ENCODE measurements at regions not wholly inside any gene's neighbourhood (a gene's known extent, or its start where the extent isn't known, plus 50 kb on each side); places are given as distances from the start of the nearest gene placed in this dataset.
"Not testable (repeated sequence)": the region's sequence is repeated elsewhere in the genome, so short reads cannot be mapped to it uniquely, and the experiment has no call there.

DNA sequence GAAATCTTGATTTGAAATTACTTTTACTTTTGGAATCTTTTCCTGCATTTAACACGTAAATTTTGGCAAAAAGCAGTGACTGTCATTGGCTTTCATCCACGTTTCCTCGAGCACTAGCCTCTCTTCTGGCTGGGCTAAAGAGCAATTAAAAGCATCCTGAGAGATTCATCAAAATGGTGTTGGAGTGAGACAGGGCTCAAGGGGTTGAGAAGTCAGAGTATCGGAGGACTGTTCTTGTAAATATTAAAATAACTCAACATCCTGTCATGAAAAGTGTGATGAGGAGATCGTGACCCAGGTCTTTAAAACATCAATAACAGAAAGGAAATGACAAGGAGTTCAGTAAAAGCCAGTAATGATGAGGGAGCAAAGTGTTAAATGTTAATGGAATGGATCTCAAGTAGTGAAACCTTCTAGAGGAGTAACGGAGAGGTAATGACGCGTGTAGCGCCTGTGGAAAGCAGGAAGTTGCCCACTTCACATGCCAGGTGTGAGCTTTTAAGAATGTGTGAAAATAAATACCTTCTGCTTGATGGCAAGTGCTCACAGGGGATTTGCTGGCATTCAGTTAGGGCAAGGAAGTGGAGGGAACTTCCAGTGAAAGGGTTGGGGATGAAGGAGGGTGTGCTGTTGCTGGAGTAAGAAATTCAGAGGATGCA is 754.4 kb downstream of the ADCYAP1 start:
- no peak for DNase-seq (ENCODE audit: low read depth in 2 of 2)

GRCh38 chr18:1663879-1664705 is 759.4 kb downstream of the ADCYAP1 start:
- DNase-seq (ENCODE audit: low read depth in 2 of 2), result peak in 1 of 2 experiments; percentile 7

DNA sequence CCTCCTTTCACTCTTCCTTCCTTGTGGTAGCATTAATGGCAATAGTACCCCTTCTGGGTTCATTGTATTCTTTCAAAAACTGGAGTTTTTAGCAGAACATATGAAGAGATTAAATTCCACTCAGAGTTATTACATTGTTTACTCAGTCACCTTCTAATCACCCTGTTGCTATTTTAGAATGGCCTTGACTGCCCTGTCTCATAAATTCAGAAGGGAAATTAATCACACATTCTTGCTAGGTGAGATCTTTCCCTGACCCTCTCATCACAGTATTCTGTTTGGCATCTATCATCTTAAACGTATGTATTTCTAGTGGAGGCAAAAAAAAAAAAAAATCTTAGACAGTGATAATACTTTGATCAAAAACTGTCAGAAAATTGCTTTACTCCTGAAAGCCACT is 760.4 kb downstream of the ADCYAP1 start:
- no peak for DNase-seq (ENCODE audit: low read depth in 2 of 2)

DNA sequence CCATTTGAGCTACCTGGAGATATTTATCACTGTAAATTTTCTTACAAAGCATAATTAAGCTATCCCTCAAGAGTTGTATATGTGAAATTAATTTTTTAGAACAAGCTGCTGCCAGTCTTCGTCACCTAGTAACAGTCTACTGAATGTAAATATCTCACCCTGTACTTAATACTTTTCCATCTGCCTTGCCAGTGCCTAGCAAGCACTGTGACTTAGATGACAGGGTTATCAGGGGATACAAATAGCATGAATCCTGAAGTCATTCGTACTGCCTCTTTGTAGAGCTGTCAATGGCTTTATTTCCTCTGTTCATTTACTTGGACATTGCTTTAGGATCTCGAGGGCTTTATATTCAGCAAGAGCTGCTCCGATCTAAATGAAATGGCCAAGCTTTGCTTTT is 763.6 kb downstream of the ADCYAP1 start:
- DNase-seq (ENCODE audit: low read depth in 2 of 2), result no peak

DNA sequence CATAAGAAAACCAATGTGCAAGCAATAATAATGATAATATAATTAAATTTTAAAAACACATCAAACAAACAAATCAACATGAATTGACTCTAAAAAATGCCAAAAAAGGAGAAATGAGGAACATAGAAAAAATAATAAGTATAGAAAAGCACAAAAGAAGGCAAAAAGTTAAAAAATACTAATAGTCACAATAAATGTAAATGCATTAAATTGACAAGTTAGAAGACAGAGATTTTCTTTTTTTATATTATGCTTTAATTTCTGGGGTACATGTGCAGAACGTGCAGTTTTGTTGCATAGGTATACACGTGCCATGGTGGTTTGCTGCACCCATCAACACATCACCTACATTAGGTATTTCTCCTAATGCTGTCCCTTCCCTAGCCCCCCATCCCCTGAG is 767.0 kb downstream of the ADCYAP1 start:
- DNase-seq (ENCODE audit: low read depth in 2 of 2), result not testable (repeated sequence)

GRCh38 chr18:1676387-1676786 is 771.7 kb downstream of the ADCYAP1 start:
- no peak for DNase-seq (ENCODE audit: low read depth in 2 of 2)

- no peak for DNase-seq (ENCODE audit: low read depth in 2 of 2)
Observed at GRCh38 chr18:1680108-1680507, 775.4 kb downstream of the ADCYAP1 start.

DNA sequence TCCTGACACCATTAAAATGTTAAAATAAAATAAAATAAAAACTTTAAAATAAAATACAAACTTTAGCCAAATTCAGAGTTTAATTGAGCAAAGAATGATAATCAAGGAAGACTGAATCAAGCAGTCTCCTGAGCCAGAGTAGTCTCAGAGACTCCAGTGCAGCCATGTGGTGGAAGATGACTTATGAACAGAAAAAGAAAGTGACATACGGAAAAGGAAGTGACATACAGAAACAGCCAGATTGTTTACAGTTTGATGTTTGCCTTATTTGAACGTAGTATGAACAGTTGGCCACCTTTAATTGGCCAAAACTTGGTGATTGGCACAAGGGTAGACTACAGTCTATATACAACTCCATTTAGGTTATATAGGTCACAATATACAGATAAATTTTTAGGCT is 787.2 kb downstream of the ADCYAP1 start:
- no peak for DNase-seq (ENCODE audit: low read depth in 2 of 2)

GRCh38 chr18:1708006-1708405 is 803.3 kb downstream of the ADCYAP1 start:
- no peak for DNase-seq (ENCODE audit: low read depth in 2 of 2)

DNA sequence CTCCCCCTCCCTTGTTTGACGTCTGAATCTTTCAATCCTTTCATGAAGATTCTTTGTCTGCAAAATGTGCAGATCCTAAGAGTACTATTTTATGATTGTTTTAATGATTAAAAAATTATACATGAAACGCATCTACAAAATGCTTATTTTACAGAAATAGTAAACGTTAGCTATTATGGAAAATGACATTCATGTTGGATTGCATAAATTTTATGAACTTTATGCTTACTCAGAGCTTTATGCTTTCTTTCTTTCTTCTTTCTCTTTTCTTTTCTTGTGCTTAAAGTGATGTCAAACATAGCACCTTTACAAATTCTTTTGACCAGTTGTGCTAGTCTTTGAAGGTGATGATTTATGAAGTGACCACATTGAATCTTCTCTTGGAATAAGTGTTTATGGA is 805.4 kb downstream of the ADCYAP1 start:
- no peak for DNase-seq (ENCODE audit: low read depth in 2 of 2)

GRCh38 chr18:1732143-1732542 is 827.5 kb downstream of the ADCYAP1 start:
- DNase-seq (ENCODE audit: low read depth in 2 of 2), result no peak

- no peak for DNase-seq (ENCODE audit: low read depth in 2 of 2)
Observed at GRCh38 chr18:1746131-1746530, 825.2 kb downstream of the METTL4 start.

DNA sequence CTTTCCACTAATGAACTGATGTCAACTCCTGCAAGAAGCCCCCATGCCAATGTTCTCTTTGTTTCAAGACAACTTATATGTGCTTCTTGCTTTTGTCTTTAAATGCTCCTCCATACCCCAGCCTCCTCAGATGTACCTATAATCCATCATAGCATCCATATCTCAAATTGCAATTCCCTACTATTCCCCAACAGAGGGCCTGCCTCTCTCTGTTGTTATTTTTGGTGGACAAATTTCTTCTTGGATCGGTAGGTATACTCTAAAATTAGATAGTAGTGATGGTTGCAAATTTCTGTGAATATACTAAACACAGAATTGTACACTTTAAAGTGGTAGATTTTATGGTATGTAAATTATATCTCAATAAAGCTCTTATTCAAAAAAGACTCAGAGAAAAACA is 820.1 kb downstream of the METTL4 start:
- no peak for DNase-seq (ENCODE audit: low read depth in 2 of 2)

GRCh38 chr18:1760901-1761300 is 810.4 kb downstream of the METTL4 start:
- DNase-seq (ENCODE audit: low read depth in 2 of 2), result no peak

GRCh38 chr18:1774261-1774660 is 797.0 kb downstream of the METTL4 start:
- DNase-seq (ENCODE audit: low read depth in 2 of 2), result no peak

- no peak for DNase-seq (ENCODE audit: low read depth in 2 of 2)
Observed at GRCh38 chr18:1777843-1778242, 793.5 kb downstream of the METTL4 start.

DNA sequence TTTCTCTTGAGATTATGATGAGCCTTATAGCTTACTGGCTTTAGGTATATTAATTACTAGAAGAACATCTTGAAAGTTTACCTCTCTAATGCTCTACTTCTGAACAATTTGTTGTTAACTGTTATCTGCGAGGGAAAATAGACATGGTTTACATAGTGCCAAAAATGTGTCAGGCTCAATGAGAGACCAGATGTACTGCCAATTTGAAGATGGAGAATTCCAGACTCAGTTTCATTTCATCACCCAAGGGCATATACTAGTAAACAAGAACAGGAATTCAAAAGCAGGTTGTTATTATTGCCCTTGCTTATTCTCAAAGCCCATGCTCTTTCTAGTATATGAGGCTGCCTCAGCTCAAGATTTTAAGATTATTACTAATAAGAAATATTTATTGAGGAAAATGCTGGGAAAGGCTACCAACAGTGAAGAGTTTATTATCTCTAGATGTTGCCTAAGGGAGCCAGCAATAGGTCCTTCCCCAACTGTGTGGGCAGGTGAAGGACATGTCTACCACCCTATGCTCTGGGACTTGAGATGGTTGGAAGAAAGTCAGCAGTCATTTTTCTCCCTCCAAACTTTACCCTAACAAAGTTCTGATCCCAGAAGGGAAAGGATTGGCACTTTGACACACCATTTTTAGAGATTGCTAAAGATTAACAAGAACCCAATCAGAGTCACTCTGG is 792.7 kb downstream of the METTL4 start:
- DNase-seq (ENCODE audit: low read depth in 2 of 2), result no peak

- DNase-seq (ENCODE audit: low read depth in 2 of 2), result no peak
Observed at GRCh38 chr18:1779587-1779986, 791.7 kb downstream of the METTL4 start.

DNA sequence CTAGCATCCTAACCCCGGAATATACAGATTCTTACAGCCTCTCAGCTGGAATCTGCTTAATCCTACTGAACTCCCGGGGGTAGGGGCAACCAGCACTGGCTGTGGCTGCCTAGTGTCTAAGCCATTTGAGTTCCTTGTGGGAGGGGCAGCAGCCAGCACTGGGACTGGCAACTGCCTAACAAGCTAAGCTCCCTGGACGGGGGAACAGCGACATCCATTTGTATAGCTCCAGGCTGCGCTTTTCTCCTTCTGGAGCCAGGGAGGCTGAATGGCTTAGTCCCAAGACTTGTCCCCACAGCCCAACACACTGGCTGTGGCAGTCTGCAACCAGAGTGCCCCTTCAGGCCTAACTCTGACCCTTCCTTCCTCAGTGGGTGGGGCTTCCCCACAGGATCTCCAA is 787.2 kb downstream of the METTL4 start:
- DNase-seq (ENCODE audit: low read depth in 2 of 2), result no peak

DNA sequence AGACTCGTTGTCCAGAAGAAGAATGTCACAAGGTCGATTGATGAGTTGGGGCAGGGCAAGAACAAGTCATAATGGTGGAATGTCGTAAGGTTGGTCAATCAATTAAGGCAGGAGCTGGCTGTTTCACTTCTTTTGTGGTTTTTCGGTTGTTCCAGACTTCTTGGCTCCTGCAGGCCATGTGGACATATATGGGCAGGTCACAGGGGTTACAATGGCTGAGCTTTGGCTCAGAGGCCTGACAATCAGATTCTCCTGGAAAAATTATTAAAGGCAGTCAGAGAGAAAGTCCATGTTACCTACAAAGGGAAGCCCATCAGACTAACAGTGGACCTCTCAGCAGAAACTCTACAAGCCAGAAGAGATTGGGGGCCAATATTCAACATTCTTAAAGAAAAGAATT is 785.3 kb downstream of the METTL4 start:
- not testable (repeated sequence) for DNase-seq (ENCODE audit: low read depth in 2 of 2)

GRCh38 chr18:1796636-1797035 is 774.7 kb downstream of the METTL4 start:
- no peak for DNase-seq (ENCODE audit: low read depth in 2 of 2)

- no peak for DNase-seq (ENCODE audit: low read depth in 2 of 2)
Observed at GRCh38 chr18:1797235-1797634, 774.1 kb downstream of the METTL4 start.

DNA sequence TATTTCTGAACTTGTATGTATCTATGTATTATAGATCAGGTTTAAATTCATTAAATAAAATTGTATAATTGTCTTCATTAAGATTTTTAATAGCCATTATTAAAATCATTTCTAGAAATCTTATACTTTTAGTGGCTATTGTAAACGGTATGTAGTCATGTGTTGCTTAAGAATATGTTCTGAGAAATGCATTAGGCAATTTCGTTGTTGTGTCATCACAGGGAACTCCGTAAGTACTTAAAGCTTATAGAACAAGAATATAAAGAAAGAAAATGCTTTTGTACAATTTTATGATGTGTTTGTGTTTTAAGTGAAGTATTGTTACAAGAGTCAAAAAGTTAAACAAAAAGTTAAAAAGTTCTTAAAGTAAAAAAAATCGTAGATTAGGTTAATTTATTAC is 765.8 kb downstream of the METTL4 start:
- DNase-seq (ENCODE audit: low read depth in 2 of 2), result no peak

Data from fibroblast of skin of left quadriceps (primary cell).